ENCODE measurements at regions not wholly inside any gene's neighbourhood (a gene's known extent, or its start where the extent isn't known, plus 50 kb on each side); places are given as distances from the start of the nearest gene placed in this dataset.

DNA sequence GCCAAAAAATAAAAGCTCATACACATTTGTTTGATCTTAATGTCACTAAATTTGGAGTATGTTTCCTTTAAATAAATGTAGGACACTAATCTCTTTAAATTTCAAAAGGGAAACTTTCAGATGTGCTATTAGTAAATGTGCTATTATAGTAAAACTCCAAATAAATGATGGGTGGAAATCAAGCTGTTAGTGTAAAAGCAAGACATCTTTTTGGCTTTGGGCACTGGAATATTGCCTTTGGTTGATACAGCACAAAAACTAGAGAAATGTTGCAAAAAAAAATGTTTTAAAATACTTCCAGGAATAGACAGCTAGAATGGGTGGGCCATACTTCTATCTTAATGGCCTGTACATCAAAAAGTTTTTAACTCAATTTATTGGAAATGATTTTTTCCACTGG lies 151.6 kb downstream of the FBXO8 start:
- TF ChIP-seq, protein P1, sequence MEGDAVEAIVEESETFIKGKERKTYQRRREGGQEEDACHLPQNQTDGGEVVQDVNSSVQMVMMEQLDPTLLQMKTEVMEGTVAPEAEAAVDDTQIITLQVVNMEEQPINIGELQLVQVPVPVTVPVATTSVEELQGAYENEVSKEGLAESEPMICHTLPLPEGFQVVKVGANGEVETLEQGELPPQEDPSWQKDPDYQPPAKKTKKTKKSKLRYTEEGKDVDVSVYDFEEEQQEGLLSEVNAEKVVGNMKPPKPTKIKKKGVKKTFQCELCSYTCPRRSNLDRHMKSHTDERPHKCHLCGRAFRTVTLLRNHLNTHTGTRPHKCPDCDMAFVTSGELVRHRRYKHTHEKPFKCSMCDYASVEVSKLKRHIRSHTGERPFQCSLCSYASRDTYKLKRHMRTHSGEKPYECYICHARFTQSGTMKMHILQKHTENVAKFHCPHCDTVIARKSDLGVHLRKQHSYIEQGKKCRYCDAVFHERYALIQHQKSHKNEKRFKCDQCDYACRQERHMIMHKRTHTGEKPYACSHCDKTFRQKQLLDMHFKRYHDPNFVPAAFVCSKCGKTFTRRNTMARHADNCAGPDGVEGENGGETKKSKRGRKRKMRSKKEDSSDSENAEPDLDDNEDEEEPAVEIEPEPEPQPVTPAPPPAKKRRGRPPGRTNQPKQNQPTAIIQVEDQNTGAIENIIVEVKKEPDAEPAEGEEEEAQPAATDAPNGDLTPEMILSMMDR (IDR thresholded peaks at IDR 0.05 in 4 of 5, conservative IDR thresholded peaks at IDR 0.05 in 1 of 5), result no peak
- TF ChIP-seq POLR2A (IDR thresholded peaks at IDR 0.05), result no peak
